ENCODE measurements at regions not wholly inside any gene's neighbourhood (a gene's known extent, or its start where the extent isn't known, plus 50 kb on each side); places are given as distances from the start of the nearest gene placed in this dataset.
A peak's percentile ranks its signal among the peaks of the same experiment; 100 is the strongest.

DNA sequence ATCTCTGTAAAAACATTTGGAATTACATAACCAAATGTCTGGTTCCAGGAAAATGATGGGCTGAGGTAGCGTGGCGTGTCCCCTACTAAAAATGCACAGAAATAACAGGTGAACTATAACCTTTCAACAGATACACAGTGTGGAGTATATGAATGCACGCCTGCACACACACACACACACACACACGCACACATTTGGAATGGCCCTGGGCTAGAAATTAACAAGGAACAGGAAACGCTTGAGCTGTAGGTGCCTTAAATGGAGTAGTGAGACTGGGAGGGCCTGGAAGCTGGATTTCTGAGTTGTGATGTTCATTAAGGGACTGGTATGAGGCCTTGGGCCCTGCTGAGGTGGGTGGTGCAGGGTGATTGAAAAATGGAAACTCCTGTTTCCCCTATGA, 246.5 kb upstream of the C1orf174 start:
- no peak for DNase-seq (ENCODE audit: low spot score)
- intact Hi-C loops (cut with DNase I), result no loop called here

DNA sequence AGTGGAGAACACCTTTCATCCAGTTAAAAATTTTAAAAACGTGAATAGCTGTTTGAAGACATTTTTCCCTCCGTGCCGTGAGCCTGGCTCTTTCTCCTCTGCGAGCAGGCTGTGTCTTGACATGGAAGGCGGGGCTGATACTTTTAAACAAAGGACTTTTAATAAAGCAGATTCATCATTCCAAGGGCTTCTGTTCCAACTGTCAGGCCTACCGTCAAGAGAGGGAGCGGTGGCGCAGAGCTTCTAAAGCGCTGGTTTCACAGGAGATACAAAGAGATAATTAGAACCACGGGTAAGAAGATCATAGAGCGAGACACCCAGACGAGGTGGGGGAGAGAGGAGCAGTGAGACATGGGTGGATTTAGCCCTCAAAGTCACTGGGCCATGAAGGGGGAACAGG, 247.4 kb upstream of the C1orf174 start:
- DNase-seq (ENCODE audit: low spot score), result no peak
- intact Hi-C loops (cut with DNase I), result no loop called here

DNA sequence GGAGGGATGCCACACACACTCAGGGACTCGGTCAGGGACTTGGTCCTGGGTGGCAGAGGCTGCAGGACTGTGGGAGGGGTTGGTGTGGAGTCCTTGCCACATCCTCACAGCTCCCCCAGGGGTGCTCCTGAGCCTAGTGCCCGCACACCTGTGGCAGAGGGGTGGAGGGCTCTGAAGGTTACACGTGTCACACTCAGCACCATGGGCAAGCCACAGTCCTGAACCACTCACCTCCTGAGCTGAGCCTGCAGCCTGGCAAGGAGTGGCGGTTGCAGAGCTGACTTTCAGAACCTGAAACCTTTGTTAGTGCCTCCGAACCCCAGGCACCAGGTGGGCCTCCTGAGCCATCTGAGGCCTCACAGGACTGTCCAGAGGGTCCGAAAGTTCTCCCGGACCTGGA, 249.2 kb upstream of the C1orf174 start:
- intact Hi-C loops (cut with DNase I), result no loop called here
- DNase-seq (ENCODE audit: low spot score), result no peak

DNA sequence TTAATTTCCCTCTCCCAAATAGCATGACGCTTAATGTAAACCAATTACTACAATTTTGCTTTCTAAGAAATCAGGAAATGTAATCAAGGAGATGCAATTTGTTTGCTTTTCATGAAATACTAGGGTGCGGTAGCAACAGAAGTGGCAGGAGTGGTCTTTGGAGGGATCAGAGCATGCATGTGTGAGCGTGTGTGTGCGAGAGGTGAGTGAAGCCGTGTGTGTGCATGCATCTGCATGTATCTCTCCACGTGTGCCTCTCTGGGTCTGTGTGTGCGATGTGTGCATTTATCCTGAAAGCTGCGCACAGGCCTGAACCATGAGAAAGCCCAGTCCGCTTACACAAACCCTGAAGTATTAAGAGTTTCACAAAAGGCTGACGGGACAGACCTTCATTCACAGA, 249.8 kb upstream of the C1orf174 start:
- intact Hi-C loops (cut with DNase I), result no loop called here
- no peak for DNase-seq (ENCODE audit: low spot score)

DNA sequence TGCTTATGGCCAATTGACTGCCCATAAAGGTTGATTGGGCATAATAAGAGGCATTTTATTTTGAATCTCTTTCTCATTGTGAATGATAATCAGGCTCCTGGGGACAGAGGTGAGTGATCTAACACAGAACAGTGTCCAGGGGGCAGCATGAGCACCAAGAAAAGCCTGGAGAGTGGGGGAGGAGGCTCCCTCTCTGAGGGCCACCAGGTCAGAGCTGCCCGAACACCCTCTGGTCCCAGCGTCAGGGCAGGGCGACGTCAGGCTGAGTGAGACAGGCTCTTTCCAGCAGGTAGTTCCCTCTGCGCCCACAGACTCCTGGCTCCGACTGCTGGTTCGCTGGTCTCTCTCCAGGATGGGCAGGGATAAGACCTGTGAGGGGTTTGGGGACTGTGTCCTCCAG, 250.2 kb upstream of the C1orf174 start:
- DNase-seq (ENCODE audit: low spot score), result no peak
- intact Hi-C loops (cut with DNase I), result no loop called here

DNA sequence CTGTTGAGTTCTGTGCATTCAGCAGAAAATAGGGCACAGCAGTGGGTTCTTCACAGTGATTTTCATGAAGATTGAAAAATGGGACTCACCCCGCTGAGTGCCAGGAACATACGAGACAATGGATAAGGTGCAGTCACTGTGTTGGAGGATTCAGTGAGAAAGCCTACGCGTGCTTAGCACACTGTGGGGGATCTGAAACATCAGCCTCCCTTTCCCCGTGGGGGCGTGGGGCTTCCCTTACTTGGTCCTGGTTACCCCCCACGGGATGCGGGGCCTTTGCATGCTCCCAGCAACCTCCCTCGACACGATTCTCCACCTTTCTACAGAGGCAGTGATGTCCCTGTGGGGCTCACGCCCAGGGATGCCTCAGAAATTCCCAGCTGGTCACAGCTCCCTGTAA, 252.2 kb upstream of the C1orf174 start:
- DNase-seq (ENCODE audit: low spot score), result no peak

DNA sequence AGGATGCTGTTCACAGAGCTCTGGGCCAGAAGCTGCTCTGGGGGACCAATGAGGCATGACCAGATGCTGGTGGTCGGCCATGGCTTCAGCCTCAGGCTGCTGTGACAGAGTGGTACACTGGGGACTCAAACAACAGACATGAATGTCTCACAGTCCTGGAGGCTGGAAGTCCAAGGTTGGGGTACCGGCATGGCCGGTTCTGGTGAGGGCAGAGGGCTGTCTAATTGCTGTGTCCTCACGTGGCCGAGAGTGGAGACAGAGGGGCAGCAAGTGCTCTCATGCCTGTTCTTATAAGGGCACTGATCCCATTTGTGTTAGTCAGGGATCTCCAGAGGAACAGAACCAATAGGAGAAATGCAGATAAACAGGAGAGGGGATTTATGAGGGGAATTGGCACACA, 253.5 kb upstream of the C1orf174 start:
- no peak for DNase-seq (ENCODE audit: low spot score)
- intact Hi-C loops (cut with DNase I), result no loop called here

More for the DNA sequence above, 252.2 kb upstream of the C1orf174 start:
- intact Hi-C loops (cut with DNase I), result no loop called here

DNA sequence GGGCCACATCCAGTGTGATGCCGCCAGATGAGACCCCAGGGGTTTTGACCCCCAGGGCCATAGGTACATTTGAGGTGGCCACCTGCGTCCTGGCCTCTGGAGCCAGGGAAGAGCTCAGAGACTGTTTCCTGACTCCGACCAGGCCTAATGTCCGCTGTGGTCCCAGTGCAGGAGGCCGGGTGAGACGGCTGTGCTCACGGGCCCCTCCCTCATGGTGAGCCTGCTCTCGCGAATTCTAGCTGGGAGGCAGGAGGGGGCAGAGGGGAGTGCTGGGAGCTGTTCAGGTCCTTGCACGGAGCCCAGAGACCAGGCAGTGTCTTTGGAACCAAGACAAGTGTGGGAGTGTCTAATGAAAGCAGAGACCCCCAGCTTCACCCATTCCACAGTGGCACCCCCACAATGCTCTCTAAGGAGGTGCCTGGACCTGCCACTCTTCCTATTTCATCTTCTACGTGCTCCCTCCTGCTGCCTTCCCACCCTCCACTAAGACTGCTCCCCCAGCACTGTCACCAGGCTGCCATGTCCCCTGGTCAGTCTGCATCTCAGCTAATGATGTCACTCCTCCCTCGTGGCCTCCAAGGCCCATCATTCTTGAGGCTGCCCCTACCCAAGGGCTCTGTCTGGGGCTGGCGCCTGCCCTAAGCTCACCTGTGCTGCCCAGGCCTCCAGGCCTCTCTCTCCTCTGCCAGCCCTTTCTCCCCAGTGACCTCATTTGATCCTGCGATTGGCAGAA, 256.3 kb upstream of the C1orf174 start:
- intact Hi-C loops (cut with DNase I), result no loop called here
- no peak for DNase-seq (ENCODE audit: low spot score)

DNA sequence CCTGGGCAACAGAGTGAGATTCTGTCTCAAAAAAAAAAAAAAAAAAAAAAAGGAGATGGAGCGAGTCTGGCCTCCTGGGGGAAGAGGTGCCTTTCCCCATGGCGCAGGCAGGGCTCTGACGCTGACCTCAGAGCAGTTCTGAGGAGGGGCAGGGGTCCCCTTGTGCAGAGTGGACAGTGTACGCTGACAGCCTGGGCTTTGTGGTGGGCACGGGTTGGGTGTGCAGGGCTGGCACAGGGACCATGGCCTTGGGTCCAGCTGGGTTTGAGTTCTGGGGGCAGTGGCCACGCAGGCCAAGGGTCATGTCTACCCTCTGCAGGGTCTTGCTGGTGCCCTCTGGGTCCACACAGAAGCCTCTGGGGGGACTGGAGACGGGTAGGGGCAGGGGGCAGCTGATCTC, 260.1 kb upstream of the C1orf174 start:
- DNase-seq (ENCODE audit: low spot score), result peak; percentile 65
- intact Hi-C loops (cut with DNase I), result no loop called here

DNA sequence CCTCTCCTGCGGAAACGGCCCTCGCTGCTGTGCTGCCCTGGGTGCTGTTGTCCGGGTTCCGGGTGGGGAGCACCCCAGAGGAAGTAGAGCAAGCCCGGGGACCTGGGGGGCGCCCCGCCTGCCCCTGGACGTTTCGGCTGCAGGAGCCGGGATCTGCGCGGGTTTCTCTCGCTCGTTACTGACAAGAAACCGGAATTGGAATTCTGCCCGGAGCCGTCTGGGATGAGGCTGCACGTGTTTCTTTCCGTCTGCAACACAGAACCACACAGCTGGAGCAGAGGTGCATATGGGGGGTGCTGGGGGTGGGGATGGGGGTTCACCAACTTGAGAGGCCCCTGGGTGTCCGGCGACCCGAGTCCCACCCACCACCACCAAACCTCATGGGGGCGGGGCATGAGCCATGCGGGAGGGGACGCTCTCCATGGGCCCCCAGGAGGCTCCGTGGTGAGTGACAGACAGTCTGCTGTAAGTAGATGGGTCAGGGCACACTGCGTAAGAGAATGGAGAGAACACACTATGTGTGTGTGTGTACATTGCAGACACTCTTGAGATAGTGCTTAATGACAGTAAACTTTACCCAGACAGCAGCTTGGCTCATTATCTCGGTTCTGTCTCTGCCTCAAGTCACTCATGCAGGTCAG, 261.4 kb upstream of the C1orf174 start:
- intact Hi-C loops (cut with DNase I), result no loop called here
- DNase-seq (ENCODE audit: low spot score), result no peak

DNA sequence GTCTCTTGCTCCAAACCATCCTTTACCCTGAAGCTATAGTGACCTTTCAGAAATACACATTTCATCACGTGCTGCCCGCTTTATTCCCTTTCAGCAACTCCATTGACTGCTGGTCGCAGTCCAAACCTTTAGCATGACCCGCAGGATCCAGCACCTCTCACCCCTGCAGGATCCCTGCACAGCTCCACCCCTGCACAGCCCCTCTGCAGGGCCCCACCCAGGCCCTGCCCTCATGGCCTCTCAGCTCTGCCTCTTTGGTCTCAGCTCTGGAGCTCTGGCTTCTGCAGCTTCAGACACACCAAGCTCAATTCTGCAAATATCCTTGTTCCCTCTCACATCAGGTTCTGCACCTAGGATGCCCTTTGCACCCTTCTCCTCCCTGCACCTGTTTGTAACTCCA, 264.9 kb upstream of the C1orf174 start:
- no peak for DNase-seq (ENCODE audit: low spot score)
- intact Hi-C loops (cut with DNase I), result no loop called here

DNA sequence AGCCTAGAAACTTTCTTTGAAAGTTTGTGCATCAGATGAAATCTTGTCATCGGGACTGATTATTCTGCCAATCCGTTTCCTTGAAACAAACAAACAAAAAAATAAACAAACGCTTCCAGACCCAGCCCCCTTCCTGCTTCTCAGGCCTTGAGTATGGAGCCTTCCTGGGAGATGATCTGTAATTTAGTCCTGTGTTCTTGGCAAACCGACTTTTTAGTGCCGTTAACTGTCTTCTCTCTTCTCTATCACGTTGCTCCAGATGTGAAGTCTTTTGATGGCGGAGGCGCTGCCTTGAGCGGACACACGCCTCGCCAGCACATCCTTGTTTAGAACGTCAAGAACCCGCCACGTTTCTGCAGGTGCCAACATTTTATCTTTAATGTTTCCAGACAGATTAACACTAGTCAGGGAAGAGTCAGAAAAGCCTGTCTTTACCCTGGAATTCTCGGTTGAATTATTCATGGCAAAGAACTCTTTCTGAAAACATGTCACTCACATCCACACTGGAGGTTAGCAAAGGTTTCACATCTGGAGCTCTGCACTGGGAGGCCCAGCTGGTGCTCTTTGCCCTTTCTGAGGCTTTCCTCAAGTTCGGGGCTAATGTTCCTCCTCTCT, 265.7 kb upstream of the C1orf174 start:
- no peak for DNase-seq (ENCODE audit: low spot score)
- intact Hi-C loops (cut with DNase I), result no loop called here

DNA sequence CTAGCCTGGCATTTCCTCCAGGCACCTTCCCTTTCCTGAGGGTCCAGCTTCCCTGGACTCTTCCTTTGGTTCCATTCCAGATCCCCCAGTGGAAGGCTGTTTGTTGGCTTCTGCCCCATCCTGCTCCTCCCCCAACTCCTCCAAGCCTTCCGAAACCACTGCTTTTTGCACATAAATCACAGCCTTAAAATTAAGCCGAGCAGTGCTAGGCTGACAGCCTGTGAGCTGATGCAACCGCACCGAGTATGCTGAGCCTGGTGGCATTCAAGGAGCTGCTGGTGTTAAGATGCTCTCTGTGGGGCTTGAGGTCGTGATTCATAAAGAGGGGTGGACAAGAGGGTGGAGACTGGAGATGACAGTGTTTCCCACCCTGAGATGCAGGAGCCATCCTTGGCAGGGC, 266.6 kb upstream of the C1orf174 start:
- intact Hi-C loops (cut with DNase I), result no loop called here
- no peak for DNase-seq (ENCODE audit: low spot score)

DNA sequence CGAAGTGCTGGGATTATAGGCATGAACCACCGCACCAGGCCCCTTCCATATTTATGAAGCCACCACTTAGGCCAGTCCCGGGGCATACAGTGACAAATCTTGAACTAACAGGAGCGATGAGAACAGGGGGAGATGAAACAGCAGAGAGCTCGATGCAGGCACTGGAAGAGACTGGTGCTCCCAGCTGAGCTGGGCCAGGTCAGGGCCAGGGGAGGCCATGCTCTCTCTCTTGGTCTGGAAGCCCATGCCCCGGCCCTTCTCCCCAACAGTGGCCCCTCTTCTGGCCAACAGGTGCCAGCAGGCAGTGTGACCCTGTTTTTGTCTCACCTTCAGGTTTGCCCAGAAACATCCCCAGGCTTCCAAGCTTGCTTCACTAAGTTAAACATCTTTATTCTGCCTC, 269.9 kb upstream of the C1orf174 start:
- intact Hi-C loops (cut with DNase I), result no loop called here
- peak; percentile 69 for DNase-seq (ENCODE audit: low spot score)

DNA sequence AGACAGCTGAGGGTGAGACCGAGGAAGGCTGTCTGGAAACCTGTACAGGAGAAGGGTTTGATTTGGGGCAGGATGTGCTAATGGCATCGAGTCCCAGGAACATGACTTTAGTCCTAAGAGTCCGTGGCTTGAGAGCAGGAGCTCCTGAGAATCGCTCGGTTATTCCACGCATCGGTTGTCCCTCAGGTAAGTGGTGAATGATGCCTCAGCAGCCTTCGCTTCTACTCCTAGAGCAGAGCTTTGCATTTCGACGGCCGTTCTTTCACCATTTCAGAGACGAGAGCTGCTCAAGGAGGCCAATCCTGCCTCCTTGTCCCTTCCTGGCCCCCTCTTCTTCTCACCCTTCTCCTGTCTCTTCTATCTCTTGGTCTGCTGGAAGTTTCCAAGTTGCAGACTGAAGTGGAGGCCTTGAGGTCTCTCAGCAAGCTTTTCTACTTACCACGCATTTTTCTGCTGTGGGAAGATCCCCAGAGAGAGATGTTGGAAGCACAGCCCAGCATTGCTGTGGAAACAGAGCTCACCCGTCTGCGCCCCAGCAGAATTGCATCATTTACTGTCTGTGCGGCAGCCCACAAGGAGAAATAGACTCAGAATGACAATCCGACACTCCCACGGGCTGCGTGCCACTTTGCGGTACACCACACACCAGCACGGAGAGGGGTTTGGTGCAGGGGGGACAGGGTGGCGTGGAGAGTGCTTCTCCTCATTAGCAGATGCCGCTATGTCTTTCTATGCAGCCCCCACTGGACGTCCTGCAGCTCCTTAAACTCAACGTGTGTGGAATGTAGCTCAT, 270.7 kb upstream of the C1orf174 start:
- DNase-seq (ENCODE audit: low spot score), result peak; percentile 82
- intact Hi-C loops (cut with DNase I), result no loop called here

DNA sequence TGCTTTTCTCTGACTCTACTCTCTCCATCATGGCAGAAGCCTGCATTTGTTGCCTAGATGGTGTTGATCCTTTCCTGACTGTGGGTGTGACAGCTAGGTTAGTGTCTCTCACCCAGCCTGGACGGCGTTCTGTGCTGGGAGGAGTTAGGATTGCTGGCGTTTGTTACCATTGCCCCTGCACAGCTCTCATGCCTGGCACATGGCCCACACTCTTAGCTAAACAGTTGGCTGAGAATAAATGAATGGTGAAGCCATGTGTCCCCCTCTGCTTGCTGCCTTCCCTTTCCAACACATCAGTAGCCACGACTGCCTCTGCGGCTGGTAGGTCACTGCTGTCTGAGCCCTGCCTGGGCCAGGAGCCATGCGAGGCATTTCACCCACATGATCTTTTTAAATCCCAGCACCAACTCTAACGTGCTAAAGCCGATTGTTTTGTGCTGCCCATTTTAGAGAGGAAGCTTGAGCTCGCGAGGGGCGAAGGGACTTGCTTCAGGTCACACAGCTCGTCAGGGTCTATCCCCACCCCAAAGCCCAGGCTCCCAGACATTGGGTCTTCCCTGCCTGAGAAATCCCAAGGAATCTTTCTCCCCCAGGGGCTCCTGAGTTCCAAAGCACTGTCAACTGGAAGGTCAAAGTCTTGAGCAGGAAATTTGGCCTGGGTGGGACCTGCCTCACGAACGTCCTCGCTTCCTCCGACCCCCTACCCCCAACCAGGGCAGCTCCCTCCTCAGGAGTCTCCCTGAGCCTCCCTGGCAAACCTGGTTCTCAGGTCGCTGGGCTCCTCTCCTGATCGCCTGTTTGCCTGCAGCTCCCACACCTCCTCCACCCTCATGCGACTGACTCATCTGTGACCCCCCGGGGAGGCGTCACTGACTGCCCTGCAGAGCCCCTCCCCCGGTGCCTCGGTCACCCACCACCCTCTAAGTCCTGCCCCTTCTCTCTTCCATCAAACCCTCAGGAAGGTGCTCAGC, 271.7 kb upstream of the C1orf174 start:
- intact Hi-C loops (cut with DNase I), result no loop called here
- DNase-seq (ENCODE audit: low spot score), result peak; percentile 80

DNA sequence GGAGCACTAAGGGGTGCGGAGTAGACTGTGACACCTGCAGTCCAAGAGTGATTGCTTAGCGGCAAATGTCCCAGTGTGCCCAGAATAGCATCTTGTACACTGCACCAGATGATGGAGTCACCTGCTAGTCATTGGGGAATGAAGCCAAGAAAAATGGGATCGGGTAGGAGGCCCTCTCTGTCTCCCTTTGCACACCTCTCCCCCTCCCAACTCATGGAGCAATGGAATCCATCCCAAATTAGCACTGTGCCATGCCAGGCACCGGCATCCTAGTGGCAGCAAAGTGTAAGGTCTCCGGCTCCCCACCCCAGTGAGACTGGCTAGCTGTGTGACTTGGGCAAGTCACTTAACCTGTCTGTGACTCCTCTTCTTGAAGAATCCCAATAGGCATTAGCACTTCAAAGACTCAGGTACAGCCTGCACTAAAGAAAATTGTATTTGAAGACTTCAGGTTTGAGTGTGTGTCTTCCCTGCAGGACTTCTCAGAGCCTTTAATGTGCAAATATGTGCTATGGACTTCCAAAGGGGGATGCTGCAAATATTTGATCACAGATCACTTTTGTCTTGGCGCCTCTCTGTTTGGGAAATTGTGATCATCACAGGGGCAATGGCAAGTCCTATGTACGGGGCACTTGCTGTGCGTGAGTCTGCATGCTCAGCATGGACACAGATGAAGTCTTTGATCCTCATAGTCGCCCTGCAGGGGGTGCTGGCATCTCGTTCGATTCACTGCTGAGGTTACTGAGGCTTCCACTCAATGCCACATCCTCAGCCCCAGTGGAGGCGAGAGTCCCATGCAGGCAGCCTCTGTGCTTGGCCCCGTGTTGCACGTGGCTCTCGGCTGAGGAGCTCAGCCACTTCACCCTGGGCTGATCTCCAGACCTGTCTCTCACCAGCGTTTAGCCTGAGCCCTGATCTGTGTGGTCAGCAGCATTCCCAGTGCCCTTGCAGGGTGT, 272.9 kb upstream of the C1orf174 start:
- peak; percentile 57 for DNase-seq (ENCODE audit: low spot score)
- intact Hi-C loops (cut with DNase I), result no loop called here

DNA sequence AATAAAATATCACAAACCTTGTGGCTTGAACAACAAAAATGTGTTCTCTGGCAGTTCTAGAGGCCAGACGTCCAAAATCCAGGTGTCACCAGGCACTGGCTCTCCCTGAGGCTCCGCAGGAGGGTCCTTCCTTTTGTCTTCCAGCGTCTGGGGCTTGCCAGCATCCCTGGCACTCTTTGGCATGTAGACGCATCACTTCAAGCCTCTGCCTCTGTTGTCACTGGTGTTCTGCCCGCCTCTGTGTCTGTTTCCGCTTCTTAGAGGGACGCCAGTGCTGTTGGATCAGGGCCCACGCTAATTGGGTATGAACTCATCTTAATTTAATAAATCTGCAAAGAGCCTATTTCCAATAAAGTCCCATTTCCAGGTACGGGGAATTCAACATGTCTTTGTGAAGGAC, 273.7 kb upstream of the C1orf174 start:
- intact Hi-C loops (cut with DNase I), result no loop called here
- peak; percentile 47 for DNase-seq (ENCODE audit: low spot score)
